GM12878 (cell line): ENCODE measurements at regions not wholly inside any gene's neighbourhood (a gene's known extent, or its start where the extent isn't known, plus 50 kb on each side); places are given as distances from the start of the nearest gene placed in this dataset.
A peak's percentile ranks its signal among the peaks of the same experiment; 100 is the strongest.

Experiments
- BCL11A ChIP-seq: IDR thresholded peaks from 2 replicates; pipeline ENCODE4 v1.6.1; 2011; ENCODE audit warnings: low read depth, low read length
- EP300 ChIP-seq, 2 experiments: fragments of 150-350 bp in 1 of 2; IDR thresholded peaks; 2 replicates each; pipeline ENCODE4 v1.6.1; 2011 to 2012; ENCODE audit warnings: low read depth in 2 of 2, low read length in 2 of 2, borderline replicate concordance in 1 of 2, improper control_type of control experiment in 1 of 2, inconsistent platforms in 1 of 2; ENCODE audit not compliant: control insufficient read depth in 1 of 2
- ESRRA ChIP-seq: IDR thresholded peaks from 2 replicates; pipeline ENCODE4 v1.6.1; 2012; ENCODE audit warnings: mild to moderate bottlenecking, low read length, improper control_type of control experiment
- HCFC1 ChIP-seq: fragments of 150-350 bp; IDR thresholded peaks from 2 replicates; pipeline ENCODE4 v1.6.1; 2014; ENCODE audit warnings: low read length
- IRF4 ChIP-seq: IDR thresholded peaks from 2 replicates; pipeline ENCODE4 v1.6.1; 2011; ENCODE audit warnings: low read depth, low read length
- JUNB ChIP-seq: IDR thresholded peaks from 2 replicates; pipeline ENCODE4 v1.6.1; 2016; ENCODE audit warnings: antibody characterized with exemption, mild to moderate bottlenecking
- MAX ChIP-seq: IDR thresholded peaks from 2 replicates; pipeline ENCODE4 v1.6.1; 2012; ENCODE audit warnings: low read depth, low read length, improper control_type of control experiment
- MEF2A ChIP-seq: IDR thresholded peaks from 2 replicates; pipeline ENCODE4 v1.6.1; 2011; ENCODE audit warnings: low read depth, mild to moderate bottlenecking, low read length, moderate library complexity; ENCODE audit not compliant: insufficient read depth
- MYB ChIP-seq: fragments of 150-350 bp; IDR thresholded peaks from 2 replicates; pipeline ENCODE4 v1.6.1; 2014; ENCODE audit warnings: mild to moderate bottlenecking, low read depth, low read length, borderline replicate concordance
- NFXL1 ChIP-seq: fragments of 450-650 bp; IDR thresholded peaks from 2 replicates; pipeline ENCODE4 v1.6.1; 2017; ENCODE audit warnings: antibody characterized with exemption, mild to moderate bottlenecking, borderline replicate concordance
- NKRF ChIP-seq: fragments of 450-650 bp; conservative IDR thresholded peaks from 2 replicates; pipeline ENCODE4 v1.6.1; 2017; ENCODE audit warnings: mild to moderate bottlenecking, moderate library complexity
- NR2F1 ChIP-seq: fragments of 450-650 bp; conservative IDR thresholded peaks from 2 replicates; pipeline ENCODE4 v1.6.1; 2017; ENCODE audit warnings: mild to moderate bottlenecking
- PAX8 ChIP-seq: fragments of 450-650 bp; IDR thresholded peaks from 2 replicates; pipeline ENCODE4 v1.6.1; 2017; ENCODE audit warnings: mild to moderate bottlenecking, moderate library complexity
- POLR2A ChIP-seq: IDR thresholded peaks from 2 replicates; pipeline ENCODE4 v1.6.1; 2011; ENCODE audit warnings: low read depth, mild to moderate bottlenecking, low read length
- RCOR1 ChIP-seq: conservative IDR thresholded peaks from 2 replicates; pipeline ENCODE4 v1.6.1; 2012; ENCODE audit warnings: low read depth, low read length, improper control_type of control experiment
- RFX5 ChIP-seq: IDR thresholded peaks from 2 replicates; pipeline ENCODE4 v1.6.1; 2011; ENCODE audit warnings: low read depth, low read length, improper control_type of control experiment
- TAF1 ChIP-seq: IDR thresholded peaks from 2 replicates; pipeline ENCODE4 v1.6.1; 2011; ENCODE audit warnings: mild to moderate bottlenecking, low read depth, low read length, borderline replicate concordance
- TCF12 ChIP-seq: IDR thresholded peaks from 2 replicates; pipeline ENCODE4 v1.6.1; 2011; ENCODE audit warnings: low read depth, mild to moderate bottlenecking, low read length
- ZBED1 ChIP-seq: IDR thresholded peaks from 2 replicates; pipeline ENCODE4 v1.6.1; 2016; ENCODE audit warnings: borderline replicate concordance
- ZBTB11 ChIP-seq: fragments of 450-650 bp; formaldehyde crosslinking; IDR thresholded peaks from 2 replicates; pipeline ENCODE4 v1.5.0; 2022; ENCODE audit warnings: mild to moderate bottlenecking, missing genetic modification characterization
- ZNF687 ChIP-seq: fragments of 450-650 bp; IDR thresholded peaks from 2 replicates; pipeline ENCODE4 v1.6.1; 2017; ENCODE audit warnings: mild to moderate bottlenecking, moderate library complexity
- ZZZ3 ChIP-seq: IDR thresholded peaks from 2 replicates; pipeline ENCODE4 v1.6.1; 2011; ENCODE audit warnings: low read depth; ENCODE audit not compliant: control insufficient read depth, insufficient read length

- TF ChIP-seq ZBTB11 (CRISPR knock-in tag) (no peak), EP300 (IDR thresholded peaks at IDR 0.05; ENCODE audit: borderline replicate concordance in 1 of 2, control insufficient read depth in 1 of 2, low read depth in 2 of 2, low read length in 2 of 2) (no peak), IRF4 (peak; percentile 39; the same call in 1 of the 2 replicates), ZNF687 (no peak), TAF1 (no peak), NFXL1 (no peak), RFX5 (no peak), ESRRA (no peak), MYB (no peak), JUNB (peak; percentile 42; the same call in 1 of the 2 replicates), HCFC1 (no peak), ZZZ3 (no peak), NKRF (no peak), NR2F1 (peak; percentile 96), PAX8 (no peak), TCF12 (no peak), POLR2A (no peak), BCL11A (peak; percentile 45; the same call in 1 of the 2 replicates), ZBED1 (no peak), MEF2A (no peak), MAX (no peak), RCOR1 (no peak)
Observed at GRCh38 chr9:107883496-107884124, 394.0 kb upstream of the KLF4 start (continued).
